Suprapubic skin (tissue), 4 donors: ENCODE measurements at regions not wholly inside any gene's neighbourhood (a gene's known extent, or its start where the extent isn't known, plus 50 kb on each side); places are given as distances from the start of the nearest gene placed in this dataset.

Source experiments
- DNase-seq, 2 donors: peaks; one replicate each; pipeline ENCODE4 v3.0.0-alpha.2; 2019; ENCODE audit warnings: low spot score in 2 of 2
- H3K27ac ChIP-seq: fragments of 200-600 bp; sonication (generic); one replicate; pipeline ENCODE4 v1.5.1; 2019
- H3K27me3 ChIP-seq: fragments of 200-600 bp; sonication (generic); one replicate; pipeline ENCODE4 v1.5.1; 2019
- H3K36me3 ChIP-seq: fragments of 200-600 bp; sonication (generic); one replicate; pipeline ENCODE4 v1.5.1; 2019
- H3K4me1 ChIP-seq: fragments of 200-600 bp; sonication (generic); one replicate; pipeline ENCODE4 v1.5.1; 2019
- H3K4me3 ChIP-seq: fragments of 200-600 bp; sonication (generic); one replicate; pipeline ENCODE4 v1.5.1; 2019; ENCODE audit warnings: mild to moderate bottlenecking
- H3K9me3 ChIP-seq: fragments of 200-600 bp; sonication (generic); one replicate; pipeline ENCODE4 v1.5.1; 2019
- CTCF ChIP-seq, 2 donors: fragments of 200-600 bp in 1 of 2; fragments of 450-650 bp in 1 of 2; sonication (generic) in 1 of 2; IDR thresholded peaks; one replicate each; pipeline ENCODE4 v1.5.1; 2016 to 2019; ENCODE audit warnings: antibody characterized with exemption in 2 of 2, mild to moderate bottlenecking in 1 of 2, moderate library complexity in 1 of 2
- EP300 ChIP-seq: sonication (generic); formaldehyde crosslinking; IDR thresholded peaks from one replicate; pipeline ENCODE4 v1.6.1; 2017; ENCODE audit warnings: antibody characterized with exemption
- POLR2A ChIP-seq, 2 donors: fragments of 450-650 bp; IDR thresholded peaks; one replicate each; pipeline ENCODE4 v1.6.1; 2017; ENCODE audit warnings: antibody characterized with exemption in 2 of 2, mild to moderate bottlenecking in 2 of 2, moderate library complexity in 2 of 2
- POLR2AphosphoS5 ChIP-seq, 3 donors: sonication (generic); formaldehyde crosslinking; IDR thresholded peaks; one replicate each; pipeline ENCODE4 v1.6.1; 2017; ENCODE audit warnings: antibody characterized with exemption in 3 of 3
- WGBS: methylation state at CpG from one replicate; pipeline ENCODE4 v1.1.5; 2018; 5-methylcytosine and 5-hydroxymethylcytosine counted together

- no peaks in the 10 kb centered on the region for H3K36me3 ChIP-seq
- H3K4me3 ChIP-seq, result no peak overlapping the region
- H3K27me3 ChIP-seq, result no peaks in the 10 kb centered on the region
- 87% methylated on average over 7 of the region's 7 CpGs for WGBS
- TF ChIP-seq EP300 (no peak), CTCF (IDR thresholded peaks at IDR 0.05) (no peak), POLR2AphosphoS5 (IDR thresholded peaks at IDR 0.05) (no peak), POLR2A (IDR thresholded peaks at IDR 0.05) (no peak)
- no peak overlapping the region for H3K27ac ChIP-seq
- H3K4me1 ChIP-seq, result peaks cover 19% of the 10 kb centered on the region
- no peaks in the 10 kb centered on the region for H3K9me3 ChIP-seq
- DNase-seq, result no peak
These were observed 155.1 kb upstream of the FUT8 start for GRCh38 chr14:65257425-65257824.

GRCh38 chr14:65258391-65258790 is 154.1 kb upstream of the FUT8 start:
- no peak for DNase-seq
- TF ChIP-seq POLR2A (IDR thresholded peaks at IDR 0.05) (no peak), POLR2AphosphoS5 (IDR thresholded peaks at IDR 0.05) (no peak), CTCF (IDR thresholded peaks at IDR 0.05) (no peak), EP300 (no peak)
- 79% methylated on average over 1 of the region's 1 CpG for WGBS

GRCh38 chr14:65259000-65259399 is 153.5 kb upstream of the FUT8 start:
- peaks cover 19% of the 10 kb centered on the region for H3K4me1 ChIP-seq
- 92% methylated on average over 2 of the region's 2 CpGs for WGBS

More at GRCh38 chr14:65258391-65258790, 154.1 kb upstream of the FUT8 start:
- Histone ChIP-seq H3K36me3 (no peaks in the 10 kb centered on the region), H3K27me3 (no peaks in the 10 kb centered on the region), H3K9me3 (no peaks in the 10 kb centered on the region), H3K4me3 (no peak overlapping the region), H3K4me1 (peaks cover 19% of the 10 kb centered on the region), H3K27ac (no peak overlapping the region)

GRCh38 chr14:65260786-65261185 is 151.7 kb upstream of the FUT8 start:
- Histone ChIP-seq H3K9me3 (no peaks in the 10 kb centered on the region), H3K27me3 (no peaks in the 10 kb centered on the region), H3K36me3 (no peaks in the 10 kb centered on the region), H3K4me3 (no peak overlapping the region), H3K4me1 (peaks cover 6% of the 10 kb centered on the region), H3K27ac (no peak overlapping the region)
- no peak for TF ChIP-seq POLR2AphosphoS5 (IDR thresholded peaks at IDR 0.05)
- no peak for TF ChIP-seq EP300
- no peak for TF ChIP-seq POLR2A (IDR thresholded peaks at IDR 0.05)
- no peak for TF ChIP-seq CTCF (IDR thresholded peaks at IDR 0.05)
- peak in 1 of 2 donors; percentile 4 for DNase-seq
- WGBS, result 82% methylated on average over 2 of the region's 2 CpGs

More at GRCh38 chr14:65259000-65259399, 153.5 kb upstream of the FUT8 start:
- TF ChIP-seq CTCF (IDR thresholded peaks at IDR 0.05) (no peak), EP300 (no peak), POLR2AphosphoS5 (IDR thresholded peaks at IDR 0.05) (no peak), POLR2A (IDR thresholded peaks at IDR 0.05) (no peak)
- DNase-seq, result no peak
- Histone ChIP-seq H3K4me3 (no peak overlapping the region), H3K36me3 (no peaks in the 10 kb centered on the region), H3K9me3 (no peaks in the 10 kb centered on the region), H3K27ac (no peak overlapping the region), H3K27me3 (no peaks in the 10 kb centered on the region)

GRCh38 chr14:65261425-65261920 is 151.1 kb upstream of the FUT8 start:
- H3K9me3 ChIP-seq, result no peaks in the 10 kb centered on the region
- TF ChIP-seq POLR2A (IDR thresholded peaks at IDR 0.05) (no peak), CTCF (IDR thresholded peaks at IDR 0.05) (no peak), POLR2AphosphoS5 (IDR thresholded peaks at IDR 0.05) (no peak), EP300 (no peak)
- WGBS, result 97% methylated on average over 1 of the region's 1 CpG
- H3K4me1 ChIP-seq, result no peaks in the 10 kb centered on the region
- no peak overlapping the region for H3K4me3 ChIP-seq
- no peak overlapping the region for H3K27ac ChIP-seq
- peak in 1 of 2 donors; percentile 34 for DNase-seq
- no peaks in the 10 kb centered on the region for H3K36me3 ChIP-seq
- no peaks in the 10 kb centered on the region for H3K27me3 ChIP-seq
